ENCODE measurements at regions not wholly inside any gene's neighbourhood (a gene's known extent, or its start where the extent isn't known, plus 50 kb on each side); places are given as distances from the start of the nearest gene placed in this dataset.

DNA sequence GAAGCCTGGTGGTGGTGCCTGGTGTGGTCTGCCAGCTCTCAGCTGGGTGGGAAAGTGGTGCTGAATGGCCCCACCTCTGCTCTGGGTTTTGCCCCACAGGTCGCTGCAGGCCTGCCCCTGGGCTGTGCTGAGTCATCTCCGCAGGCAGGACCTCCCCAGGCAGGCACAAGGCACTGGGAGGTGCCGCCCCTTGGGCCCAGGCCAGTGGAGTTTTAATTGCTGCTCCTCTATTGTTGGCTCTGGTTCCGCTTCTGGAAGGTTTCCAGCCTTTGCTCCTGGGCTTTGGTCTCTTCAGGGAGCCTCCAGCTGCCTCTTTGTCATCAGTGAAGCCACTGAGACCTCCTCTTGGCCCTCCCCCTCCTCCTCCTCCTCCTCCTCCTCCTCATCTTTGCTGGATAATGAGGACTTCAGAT, 180.3 kb upstream of the GRB10 start:
- peak; percentile 74 for DNase-seq

- DNase-seq = no peak
These were observed 179.7 kb upstream of the GRB10 start for GRCh38 chr7:50962281-50962883.

- no peak for DNase-seq
These were observed 178.1 kb upstream of the GRB10 start for GRCh38 chr7:50960621-50961310.

- no peak for DNase-seq
These were observed 177.3 kb upstream of the GRB10 start for GRCh38 chr7:50959991-50960390.

- no peak for DNase-seq
These were observed 176.9 kb upstream of the GRB10 start for GRCh38 chr7:50959560-50959959.

DNA sequence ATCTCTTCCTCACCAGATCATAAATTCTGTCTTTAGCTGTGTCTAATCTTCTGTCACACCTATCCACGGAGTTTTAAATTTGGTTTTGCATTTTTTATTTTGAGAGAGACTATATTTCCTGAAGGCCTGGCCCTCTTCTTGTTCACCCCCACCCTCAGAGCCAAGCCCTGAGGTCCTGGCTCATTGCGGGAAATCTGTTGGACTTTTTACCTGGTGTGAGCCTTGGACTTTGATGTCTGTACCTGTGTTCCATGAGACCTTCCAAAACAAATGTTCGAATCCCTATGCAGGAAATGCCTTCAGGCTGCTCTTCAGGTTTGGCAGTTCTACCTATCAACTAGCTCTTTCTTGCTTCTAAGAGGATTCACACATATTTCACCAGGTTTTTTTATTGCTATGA, 175.2 kb upstream of the GRB10 start:
- DNase-seq = no peak

DNA sequence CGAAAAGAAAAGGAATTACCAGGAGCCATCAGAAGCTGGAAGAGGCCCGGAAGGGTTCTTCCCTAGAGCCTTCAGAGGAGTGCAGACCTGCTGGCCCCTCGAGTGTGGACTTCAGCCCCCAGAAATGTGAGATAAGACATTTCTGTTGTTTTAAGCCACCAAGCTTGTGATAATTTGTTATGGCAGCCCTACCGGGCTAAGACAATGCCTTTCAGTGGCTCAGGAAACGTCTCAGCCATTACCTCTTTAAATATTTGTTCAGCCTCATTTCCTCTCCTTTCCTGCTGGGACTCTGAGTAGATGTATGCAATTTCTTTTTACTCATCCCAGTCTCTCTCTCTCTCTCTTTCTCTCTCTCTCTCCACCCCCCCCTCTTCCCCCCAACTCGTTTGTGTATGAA, 174.7 kb upstream of the GRB10 start:
- peak; percentile 76 for DNase-seq

GRCh38 chr7:50956522-50957155, 173.9 kb upstream of the GRB10 start:
- no peak for DNase-seq

GRCh38 chr7:50954716-50955115, 172.0 kb upstream of the GRB10 start:
- no peak for DNase-seq

- no peak for DNase-seq
These were observed 171.5 kb upstream of the GRB10 start for GRCh38 chr7:50954245-50954644.

- no peak for DNase-seq
These were observed 171.1 kb upstream of the GRB10 start for GRCh38 chr7:50953820-50954219.

GRCh38 chr7:50953303-50953702, 170.6 kb upstream of the GRB10 start:
- no peak for DNase-seq

DNA sequence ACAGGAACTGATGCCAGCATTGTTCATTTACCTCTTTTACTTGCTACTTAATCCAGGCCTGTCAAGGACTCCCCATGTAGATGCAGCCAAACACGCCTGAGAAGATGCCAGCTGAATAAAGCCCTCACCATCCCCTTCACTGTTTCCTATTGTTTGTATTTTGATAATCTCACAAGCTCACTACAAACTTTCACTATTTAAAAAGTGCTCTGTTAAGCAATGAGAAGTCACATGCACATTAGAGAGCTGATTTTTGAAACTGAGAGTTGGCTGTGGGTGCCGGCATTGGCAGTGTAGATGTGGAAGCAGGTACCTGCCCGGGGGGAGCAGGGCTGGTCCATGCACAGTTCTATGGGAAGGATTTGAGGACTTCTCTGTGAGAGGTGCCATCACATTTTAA, 169.8 kb upstream of the GRB10 start:
- DNase-seq = no peak

GRCh38 chr7:50952120-50952519, 169.4 kb upstream of the GRB10 start:
- DNase-seq = no peak

DNA sequence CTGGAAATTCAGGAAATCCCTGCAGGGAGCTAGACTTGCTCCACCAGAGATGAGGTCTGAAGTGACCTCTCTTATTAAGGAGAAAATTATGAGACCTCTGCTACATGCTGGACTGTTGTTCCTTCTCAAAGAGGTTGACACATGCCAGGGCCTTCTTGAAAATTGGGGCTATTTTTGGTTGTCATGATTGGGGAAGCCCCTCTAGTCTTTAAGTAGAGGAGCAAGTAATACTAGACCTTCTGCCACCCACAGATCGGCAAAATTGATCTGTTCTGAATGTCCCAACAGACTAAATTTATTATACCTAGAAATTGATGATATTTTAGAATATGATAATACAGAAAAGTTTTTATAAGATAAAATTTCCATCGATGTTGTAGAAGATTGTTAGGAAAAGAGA, 160.8 kb upstream of the GRB10 start:
- no peak for DNase-seq

DNA sequence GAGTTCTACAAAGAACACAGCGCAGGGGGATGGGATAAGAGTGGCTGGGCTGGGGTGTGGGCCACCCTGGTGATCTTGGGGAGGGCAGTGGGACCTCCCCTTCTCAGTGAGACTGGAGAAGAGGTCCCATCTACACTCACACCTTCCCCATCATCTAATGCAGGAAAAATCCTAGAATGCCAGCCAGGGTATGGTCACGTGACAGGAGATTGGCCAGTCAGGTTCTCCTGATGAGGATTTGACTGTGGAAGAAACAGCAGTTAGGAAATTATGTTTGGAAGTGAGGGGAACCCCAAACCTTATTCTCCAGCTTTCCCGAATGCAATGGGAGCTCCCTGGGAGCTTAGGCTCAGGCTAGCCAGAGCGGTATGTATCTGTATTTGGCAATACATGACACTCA, 158.8 kb upstream of the GRB10 start:
- no peak for DNase-seq

GRCh38 chr7:50940621-50941020, 157.9 kb upstream of the GRB10 start:
- DNase-seq = no peak

DNA sequence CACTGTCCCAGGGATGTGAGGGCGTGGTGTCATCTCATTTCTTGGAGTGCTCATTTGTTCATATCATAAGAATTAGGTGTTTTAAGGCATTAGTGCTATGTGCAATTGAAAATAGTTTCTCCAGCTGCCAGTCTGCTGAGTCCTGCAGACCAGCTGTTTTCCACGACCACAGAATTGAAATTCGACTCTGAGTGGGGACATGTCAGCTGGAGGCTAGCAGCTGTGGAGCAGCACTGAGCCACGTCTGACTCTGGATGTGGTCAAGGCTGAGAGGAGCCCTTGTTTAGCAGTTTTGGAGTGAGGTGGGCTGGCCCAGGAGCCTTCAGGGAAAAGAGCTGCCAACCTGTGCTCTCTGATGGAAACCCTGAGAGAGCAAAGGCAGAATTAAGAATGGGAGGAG, 156.3 kb upstream of the GRB10 start:
- DNase-seq = no peak

GRCh38 chr7:50937727-50938126, 155.0 kb upstream of the GRB10 start:
- DNase-seq = no peak

DNA sequence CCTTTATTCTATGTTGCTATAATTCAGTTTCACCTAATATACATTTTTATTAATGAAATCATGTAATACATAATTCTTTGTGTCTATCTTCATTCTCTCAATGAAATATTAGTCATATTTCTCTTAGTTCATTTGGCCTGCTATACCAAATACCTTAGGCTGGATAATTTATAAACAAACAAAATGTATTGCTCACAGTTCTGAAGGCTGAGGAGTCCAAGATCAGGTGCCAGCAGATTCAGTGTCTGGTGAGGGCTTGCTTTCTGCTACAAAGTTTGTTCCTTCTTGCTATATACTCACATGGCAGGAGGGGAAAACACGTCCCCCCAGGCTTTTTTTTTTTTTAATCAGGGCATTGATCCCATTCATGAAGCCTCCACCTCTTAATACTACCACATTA, 143.4 kb upstream of the GRB10 start:
- DNase-seq = no peak

DNA sequence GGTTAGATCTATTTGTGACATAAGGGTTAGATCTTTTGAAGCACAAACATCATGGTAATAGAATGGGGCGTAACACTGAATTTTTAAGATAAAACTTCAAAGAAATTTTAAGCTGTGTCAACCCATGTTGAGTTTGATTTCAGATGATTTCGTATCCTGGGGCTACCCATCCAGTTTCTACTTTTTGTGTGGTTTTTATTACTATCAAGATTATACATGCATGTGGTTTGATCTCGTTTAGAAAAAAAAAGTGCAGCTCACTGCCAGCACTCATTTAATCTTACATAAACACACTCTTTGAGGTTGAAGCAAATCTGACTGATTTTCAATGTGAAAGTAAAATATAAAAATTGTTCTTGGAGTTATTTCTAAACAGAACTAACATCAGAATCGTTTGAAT, 140.8 kb upstream of the GRB10 start:
- no peak for DNase-seq

DNA sequence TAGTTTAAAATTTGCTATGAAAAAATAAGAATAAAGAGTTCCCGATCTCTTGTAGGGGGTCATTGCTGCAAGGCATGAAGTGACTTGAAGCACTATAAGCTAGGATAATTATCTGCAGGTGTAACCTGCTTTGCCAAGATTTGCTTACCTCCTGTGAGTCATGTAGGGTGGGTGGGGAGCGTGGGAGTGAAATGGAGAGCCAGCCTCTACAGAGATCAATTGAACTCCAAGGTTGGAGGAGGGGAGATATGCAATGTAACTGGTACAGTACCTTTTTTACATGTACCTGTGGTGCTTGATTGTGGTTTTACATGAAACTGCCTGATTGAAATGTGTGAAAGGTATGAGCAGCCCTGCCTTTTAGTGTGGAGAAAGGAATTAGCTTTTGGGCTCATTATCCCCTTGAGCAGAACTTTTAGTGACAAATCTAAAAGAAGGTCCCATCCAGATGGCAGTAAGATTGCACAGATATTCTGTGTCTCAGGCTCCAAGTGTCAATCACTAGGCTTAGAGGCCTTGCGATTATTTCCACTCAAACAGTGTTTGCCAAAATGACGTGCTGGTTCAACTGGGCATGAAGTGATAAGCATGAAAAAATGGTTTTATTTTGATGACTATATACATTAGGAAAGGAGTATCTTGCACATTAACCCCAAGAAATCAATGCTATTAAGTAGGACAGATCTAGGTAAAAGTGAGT, 138.6 kb upstream of the GRB10 start:
- DNase-seq = no peak

- DNase-seq = no peak
These were observed 137.4 kb upstream of the GRB10 start for GRCh38 chr7:50920031-50920635.

- no peak for DNase-seq
These were observed 132.9 kb upstream of the GRB10 start for GRCh38 chr7:50915621-50916020.
